GM12865 (cell line): ENCODE measurements at regions not wholly inside any gene's neighbourhood (a gene's known extent, or its start where the extent isn't known, plus 50 kb on each side); places are given as distances from the start of the nearest gene placed in this dataset.

Experiments used
- DNase-seq: peaks from one replicate; pipeline ENCODE4 v3.0.0; 2010; ENCODE audit warnings: low read depth
- H3K4me3 ChIP-seq: 2 replicates; pipeline ENCODE4 v1.5.1; 2011; ENCODE audit warnings: mild to moderate bottlenecking, low read depth, low read length, control low read depth
- TF ChIP-seq, protein P1 (sequence below): IDR thresholded peaks from 2 replicates; pipeline ENCODE4 v1.5.1; 2011; ENCODE audit warnings: low read length, control low read depth, low read depth, inconsistent platforms; ENCODE audit not compliant: insufficient read depth; ENCODE audit errors: missing control alignments

DNA sequence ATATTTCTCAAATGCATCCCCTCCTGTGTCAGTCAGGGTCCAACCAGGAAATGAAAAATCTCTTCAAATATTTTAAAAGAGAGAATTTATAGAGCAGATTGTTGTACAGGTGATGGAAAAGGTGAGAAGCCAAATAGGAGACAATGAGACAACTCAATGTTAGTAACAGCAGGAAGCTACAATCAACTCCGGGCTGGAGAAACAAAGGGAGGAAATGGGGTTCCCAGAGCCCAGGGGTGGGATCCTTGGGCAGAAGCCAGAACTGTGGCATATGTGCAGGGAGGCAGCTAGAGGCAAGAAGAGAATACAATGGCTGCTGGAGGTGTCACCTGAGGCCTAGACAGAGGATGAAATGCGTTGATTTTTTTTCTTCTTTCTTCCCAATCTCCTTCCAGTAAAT, 361.8 kb upstream of the ACTBL2 start:
- no peak for DNase-seq
- no peak overlapping the region for H3K4me3 ChIP-seq
- TF ChIP-seq, protein P1, sequence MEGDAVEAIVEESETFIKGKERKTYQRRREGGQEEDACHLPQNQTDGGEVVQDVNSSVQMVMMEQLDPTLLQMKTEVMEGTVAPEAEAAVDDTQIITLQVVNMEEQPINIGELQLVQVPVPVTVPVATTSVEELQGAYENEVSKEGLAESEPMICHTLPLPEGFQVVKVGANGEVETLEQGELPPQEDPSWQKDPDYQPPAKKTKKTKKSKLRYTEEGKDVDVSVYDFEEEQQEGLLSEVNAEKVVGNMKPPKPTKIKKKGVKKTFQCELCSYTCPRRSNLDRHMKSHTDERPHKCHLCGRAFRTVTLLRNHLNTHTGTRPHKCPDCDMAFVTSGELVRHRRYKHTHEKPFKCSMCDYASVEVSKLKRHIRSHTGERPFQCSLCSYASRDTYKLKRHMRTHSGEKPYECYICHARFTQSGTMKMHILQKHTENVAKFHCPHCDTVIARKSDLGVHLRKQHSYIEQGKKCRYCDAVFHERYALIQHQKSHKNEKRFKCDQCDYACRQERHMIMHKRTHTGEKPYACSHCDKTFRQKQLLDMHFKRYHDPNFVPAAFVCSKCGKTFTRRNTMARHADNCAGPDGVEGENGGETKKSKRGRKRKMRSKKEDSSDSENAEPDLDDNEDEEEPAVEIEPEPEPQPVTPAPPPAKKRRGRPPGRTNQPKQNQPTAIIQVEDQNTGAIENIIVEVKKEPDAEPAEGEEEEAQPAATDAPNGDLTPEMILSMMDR, result no peak

DNA sequence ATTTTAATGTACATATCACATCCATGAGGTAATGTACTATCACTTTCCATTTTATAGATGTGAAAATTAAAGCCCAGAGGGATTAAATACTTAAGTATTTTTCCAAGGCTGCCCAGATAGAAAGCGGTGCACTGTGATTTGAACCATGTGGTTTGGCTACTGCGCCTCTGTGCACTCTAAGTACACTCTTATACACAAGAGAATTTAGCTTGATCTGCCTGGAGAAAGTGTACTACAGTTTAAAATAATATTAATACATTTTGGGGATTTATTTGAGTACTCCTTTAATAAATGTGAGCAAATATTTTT, 360.4 kb upstream of the ACTBL2 start:
- TF ChIP-seq, protein P1, result no peak
- DNase-seq, result no peak
- no peak overlapping the region for H3K4me3 ChIP-seq

DNA sequence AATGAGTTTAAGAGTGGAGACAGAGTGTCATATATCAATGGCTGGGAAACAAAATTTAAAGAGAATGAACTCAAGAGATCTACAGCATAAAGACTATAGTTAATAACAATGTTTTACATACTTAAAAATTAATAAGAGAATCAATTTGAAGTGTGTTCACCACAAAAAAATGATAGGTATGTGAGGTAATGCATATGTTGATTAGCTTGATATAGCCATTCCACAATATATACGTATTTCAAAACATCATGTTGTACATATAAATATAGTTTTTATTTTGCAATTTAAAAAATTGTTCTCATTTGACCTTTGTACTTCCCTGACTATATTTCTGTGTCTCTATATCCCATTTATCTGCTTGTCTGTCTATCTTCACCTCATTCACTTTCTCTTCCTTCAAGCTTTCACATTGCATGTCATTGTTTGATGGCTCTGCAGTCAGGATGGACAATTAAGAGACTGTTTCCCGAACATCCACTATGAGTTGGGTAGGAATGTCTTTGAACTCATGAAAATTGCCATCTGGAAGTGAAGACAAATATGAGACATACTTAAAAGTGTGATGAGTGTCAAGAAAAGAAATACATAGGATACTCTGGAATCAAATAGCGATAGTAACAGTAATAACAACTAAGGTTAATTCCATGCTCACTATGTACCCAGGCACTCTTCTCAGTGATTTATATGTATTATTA, 359.9 kb upstream of the ACTBL2 start:
- TF ChIP-seq, protein P1, result no peak
- no peak for DNase-seq
- H3K4me3 ChIP-seq, result no peak overlapping the region

DNA sequence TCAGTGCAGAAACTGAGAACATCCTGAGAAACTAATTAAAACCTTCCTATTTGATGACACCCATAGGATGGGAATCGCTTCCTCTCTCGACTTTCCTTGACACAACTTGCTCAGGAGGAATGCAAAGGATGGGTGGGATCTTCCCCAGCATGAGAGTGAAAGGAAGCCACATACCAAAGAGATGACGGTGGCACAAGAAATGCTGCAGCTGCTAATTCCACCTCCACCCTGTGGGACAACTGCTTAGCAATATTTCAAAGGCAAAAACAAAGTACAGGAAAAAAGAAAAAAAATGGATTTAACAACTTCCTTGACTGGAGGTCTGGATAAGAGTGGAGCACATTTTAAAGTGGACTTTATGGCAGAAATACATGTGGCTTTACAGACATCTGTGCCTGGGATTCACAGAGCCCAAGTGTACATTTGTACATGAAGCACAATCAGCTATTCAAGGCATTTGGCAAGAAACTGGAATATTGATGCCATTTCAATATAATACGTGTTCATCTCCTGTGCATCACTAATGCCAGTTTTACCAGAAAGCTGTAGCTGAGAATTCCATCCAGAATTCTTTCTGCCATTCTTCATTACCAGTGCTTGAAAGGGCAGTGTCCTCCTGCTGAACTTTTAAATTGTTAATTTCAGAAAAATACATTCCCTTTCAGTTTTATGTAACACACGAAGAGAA, 359.2 kb upstream of the ACTBL2 start:
- no peak overlapping the region for H3K4me3 ChIP-seq
- TF ChIP-seq, protein P1, result no peak
- no peak for DNase-seq

DNA sequence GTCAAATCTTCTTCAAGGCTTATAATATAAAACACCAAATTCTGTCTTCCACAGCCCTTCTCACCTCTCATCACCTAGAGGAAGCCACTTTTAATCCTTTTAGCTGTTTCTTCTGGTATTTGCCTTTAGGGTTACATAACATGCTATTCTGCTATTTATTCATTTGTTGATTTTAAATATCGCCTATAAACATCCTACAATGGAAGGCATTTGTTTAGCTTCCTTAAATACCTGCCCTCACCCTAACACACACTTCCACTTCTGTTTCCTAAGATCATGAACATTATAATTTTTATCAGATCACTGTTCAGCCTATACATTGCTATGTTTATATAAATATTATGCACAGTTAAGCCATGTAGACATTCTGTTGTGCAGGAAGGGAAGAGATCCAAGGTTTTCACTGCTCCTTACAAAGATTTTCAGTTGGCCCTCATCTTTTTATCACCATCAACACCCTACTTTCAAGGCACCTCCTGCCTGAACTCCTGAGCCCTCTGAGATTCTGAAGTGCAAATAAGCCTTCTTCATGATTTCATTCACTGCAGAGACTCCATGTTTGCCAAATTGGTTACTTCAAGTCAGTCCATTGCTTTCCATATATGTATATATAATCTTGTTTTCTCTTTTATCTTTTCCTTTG, 356.9 kb upstream of the ACTBL2 start:
- TF ChIP-seq, protein P1, result no peak
- DNase-seq, result no peak
- H3K4me3 ChIP-seq, result no peak overlapping the region

DNA sequence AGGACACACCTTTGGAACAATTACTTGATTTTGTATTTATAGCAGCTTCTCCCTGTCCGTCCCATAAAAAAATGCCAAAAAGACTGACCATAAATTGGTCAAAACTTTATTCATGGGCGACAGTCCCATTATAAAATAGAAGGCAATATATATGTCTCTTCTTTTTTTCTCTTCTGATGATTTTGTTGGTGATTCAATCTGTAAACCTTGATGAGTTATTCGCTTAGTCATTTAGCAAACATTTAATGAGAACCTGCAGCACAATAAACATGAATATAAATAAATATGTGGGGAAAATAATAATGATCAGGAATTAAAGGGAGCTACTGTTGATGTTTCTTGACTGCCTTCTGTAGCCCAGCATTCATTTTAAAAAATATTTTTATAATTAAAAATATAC, 356.4 kb upstream of the ACTBL2 start:
- DNase-seq, result no peak
- no peak overlapping the region for H3K4me3 ChIP-seq
- TF ChIP-seq, protein P1, result no peak

DNA sequence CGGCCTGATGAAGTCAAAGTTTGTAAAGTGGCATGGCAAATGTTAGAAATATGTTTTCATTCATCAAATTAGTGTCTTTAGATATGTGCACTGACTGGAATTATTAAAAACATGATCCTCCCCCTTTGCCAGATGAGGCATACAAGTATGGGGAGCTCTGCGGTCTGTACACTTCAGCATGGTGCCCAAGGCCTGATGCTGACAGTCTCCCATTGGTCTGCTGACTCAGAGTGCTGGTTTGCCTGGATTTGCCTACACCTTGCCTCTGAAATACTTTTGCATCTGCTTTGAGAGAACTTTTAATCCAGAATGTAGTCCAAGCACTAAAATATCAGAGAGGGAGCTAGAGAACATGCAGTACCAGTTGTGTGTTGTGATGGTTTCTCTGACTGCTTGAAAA, 354.3 kb upstream of the ACTBL2 start:
- TF ChIP-seq, protein P1, result no peak
- no peak for DNase-seq
- H3K4me3 ChIP-seq, result no peak overlapping the region
